OCI-M2 (cell line): ENCODE measurements at regions not wholly inside any gene's neighbourhood (a gene's known extent, or its start where the extent isn't known, plus 50 kb on each side); places are given as distances from the start of the nearest gene placed in this dataset.

Experiments
- DNase-seq: peaks from one replicate; lab custom pipeline; 2025; ENCODE audit not compliant: unreplicated experiment; lab: John Stamatoyannopoulos, UW

GRCh38 chr16:6946802-6947201 lies 385.8 kb upstream of the RBFOX1 start:
- no peak for DNase-seq

- no peak for DNase-seq
These were observed 386.5 kb upstream of the RBFOX1 start for GRCh38 chr16:6946106-6946505.

- DNase-seq: no peak
These were observed 391.7 kb upstream of the RBFOX1 start for GRCh38 chr16:6940968-6941367.

GRCh38 chr16:6937641-6938040 lies 395.0 kb upstream of the RBFOX1 start:
- no peak for DNase-seq

DNA sequence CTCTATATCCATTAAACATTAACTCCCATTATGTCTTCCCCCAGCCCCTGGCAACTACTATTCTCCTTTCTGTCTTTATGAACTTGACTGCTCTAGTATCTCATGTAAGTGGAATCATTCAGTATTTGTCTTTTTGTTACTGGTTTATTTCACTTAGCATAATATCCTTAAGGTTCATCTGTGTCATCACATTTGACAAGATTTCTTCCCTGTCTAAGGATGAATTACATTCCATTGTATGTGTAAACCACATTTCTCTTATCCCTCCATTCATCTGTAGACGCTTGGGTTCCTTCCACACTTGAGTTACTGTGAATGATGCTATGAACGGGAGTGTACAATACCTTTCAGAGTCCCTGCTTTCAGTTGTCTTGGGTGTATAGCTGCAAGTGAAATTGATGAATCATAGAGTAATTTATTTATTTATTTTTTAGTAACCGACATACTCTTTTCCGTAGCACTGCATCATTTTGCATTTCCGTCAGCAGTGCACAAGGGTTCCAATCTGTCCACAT lies 399.7 kb upstream of the RBFOX1 start:
- DNase-seq: no peak

DNA sequence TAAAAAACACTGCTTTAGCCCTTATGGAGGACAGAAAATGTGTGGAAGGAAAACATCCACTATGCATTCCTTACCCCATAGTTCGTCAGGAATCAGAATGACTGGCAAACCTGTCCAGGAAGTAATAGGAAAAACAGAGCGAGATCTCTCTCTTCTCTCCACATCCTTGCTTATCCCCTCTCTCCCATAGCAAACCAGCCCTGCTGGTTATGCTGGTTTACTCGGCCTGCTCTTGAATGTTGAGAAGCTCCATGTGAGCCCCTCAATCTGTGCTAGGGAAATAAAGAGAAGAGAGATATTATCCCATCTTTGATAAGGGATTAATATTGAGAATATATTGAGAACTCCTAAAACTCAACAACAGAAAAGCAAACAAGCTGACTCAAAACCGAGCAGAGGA lies 402.8 kb upstream of the RBFOX1 start:
- DNase-seq: no peak

- no peak for DNase-seq
These were observed 405.9 kb upstream of the RBFOX1 start for GRCh38 chr16:6926762-6927161.

DNA sequence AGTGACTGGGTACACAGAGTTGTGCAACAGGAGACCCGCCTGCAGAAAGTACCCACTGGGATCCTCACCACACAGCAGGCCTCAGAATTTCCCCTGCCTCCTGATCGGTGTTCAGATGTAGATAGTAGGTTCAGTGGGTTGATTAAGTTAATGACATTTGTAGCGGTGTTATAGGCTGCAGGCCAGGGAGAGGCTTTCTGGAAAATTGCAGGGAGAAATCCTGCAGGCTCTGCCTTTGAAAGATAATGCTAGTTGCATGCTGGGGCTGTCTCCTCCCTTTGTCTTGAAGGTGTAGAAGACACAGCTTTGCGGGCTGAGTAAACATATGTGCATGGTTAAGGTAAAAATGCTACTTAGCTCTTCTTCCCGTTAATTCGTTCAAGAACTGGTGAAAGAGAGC lies 406.3 kb upstream of the RBFOX1 start:
- no peak for DNase-seq

DNA sequence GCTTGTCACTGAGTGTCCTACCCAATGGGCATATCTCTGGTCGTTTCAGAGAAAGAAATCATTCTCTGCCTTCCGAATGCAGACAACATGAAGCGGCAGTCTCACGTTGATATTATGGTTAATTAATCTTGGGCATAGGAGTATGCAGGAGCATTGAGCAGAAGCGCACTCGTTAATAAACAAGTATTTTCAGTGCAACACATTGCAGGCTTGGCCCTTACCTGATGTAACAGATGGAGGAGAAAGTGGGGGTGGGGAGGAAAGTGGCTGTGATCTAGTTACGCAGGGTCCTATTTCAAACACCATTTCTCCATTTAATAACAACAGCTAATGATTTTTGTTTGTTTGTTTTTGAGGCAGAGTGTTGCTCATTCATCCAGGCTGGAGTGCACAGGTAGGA lies 414.0 kb upstream of the RBFOX1 start:
- DNase-seq: no peak

GRCh38 chr16:6916946-6917345 lies 415.7 kb upstream of the RBFOX1 start:
- no peak for DNase-seq

GRCh38 chr16:6913566-6913965 lies 419.1 kb upstream of the RBFOX1 start:
- no peak for DNase-seq

GRCh38 chr16:6910301-6910700 lies 422.3 kb upstream of the RBFOX1 start:
- no peak for DNase-seq

DNA sequence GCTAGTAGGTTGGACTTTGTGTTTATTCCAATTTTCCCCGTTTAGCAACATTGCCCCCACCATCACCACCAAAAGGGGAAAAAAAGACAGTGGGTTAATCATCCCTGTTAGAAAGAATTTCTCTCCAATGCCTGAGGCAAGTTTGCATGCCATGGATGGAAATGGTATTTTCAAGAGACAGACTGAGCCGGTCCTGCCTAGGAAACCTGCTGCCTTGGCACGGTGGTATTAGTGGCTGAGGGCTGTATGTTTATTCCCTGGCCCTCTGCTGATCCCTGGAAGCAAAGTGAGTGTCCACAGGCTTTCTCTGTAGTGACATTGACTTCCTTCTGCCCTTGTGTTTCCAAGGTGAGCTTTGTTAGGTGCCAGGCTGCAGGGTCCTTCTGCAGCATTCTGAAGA lies 427.0 kb upstream of the RBFOX1 start:
- DNase-seq: no peak

DNA sequence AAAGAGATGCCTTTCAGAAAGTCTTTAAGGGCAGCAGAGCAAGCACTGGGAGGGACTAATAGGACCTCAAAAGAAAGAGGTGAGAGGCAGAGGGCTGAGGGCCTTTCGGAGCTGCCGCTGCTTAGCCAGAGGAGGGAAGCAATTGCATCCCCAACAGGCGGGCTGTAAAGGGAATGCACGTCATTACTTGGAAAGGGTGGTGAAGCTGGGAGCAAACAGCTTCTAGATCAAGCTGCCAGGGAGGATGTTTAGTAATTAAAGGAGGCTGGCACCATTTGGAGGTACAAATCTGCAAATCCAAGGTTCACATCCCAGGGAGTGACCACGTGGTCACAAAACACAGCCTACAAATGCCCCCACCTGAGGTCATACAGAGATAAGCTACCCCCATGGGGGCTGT lies 429.0 kb upstream of the RBFOX1 start:
- no peak for DNase-seq

DNA sequence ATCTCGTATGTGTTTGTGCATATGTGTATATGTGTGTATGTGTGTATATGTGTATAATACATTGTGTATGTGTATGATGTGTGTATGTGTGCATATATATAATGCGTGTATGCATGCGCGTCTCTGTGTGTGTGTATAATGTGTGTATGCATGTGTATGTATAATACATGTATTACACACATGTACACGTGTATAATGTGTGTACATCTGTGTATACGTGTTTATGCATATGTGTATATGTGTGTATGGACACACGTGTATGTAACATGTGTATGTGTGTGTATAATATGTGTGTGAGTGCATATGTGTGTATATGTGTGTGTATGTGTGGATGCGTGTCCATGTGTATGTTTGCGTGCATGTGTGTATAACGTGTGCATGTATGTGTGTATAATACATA lies 433.7 kb upstream of the RBFOX1 start:
- no peak for DNase-seq

GRCh38 chr16:6897876-6898485 lies 434.7 kb upstream of the RBFOX1 start:
- no peak for DNase-seq

DNA sequence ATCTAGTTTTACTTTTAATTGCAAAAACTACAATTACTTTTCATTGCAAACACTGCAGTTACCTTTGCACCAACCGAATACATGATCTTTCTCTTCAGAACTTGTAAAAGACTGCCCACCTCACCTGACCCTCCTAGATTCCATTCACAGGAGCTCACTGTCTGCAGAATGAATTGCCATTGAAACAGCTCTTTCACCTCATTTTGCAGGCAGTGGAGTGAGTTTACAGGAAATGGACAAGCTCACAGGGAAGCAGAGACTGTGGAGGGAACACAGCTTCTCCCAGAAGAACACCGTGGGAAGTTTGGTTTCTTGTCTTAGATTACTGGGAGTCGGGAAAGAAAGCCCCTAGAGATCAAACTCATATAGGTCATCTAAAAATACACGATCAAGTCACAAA lies 439.7 kb upstream of the RBFOX1 start:
- DNase-seq: no peak

DNA sequence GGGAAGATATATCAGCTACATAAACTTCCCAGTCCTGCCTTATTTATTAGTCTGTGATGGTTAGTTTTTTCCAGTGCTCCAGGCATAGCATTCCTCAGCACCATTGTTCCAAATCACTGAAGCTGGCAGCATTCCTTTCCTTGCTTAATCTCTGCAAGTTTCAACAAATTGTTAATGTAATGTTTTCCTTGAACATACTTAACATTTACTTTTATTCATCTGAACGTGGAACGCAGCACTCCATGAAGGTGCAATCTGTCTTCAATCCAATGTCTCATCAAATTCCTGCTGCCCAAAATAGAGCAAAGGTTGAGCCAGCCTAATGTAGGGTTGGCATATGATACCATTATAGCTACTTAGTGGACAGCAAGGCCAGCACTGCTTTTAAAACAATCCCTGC lies 441.1 kb upstream of the RBFOX1 start:
- DNase-seq: no peak

GRCh38 chr16:6888531-6888930 lies 444.1 kb upstream of the RBFOX1 start:
- no peak for DNase-seq

DNA sequence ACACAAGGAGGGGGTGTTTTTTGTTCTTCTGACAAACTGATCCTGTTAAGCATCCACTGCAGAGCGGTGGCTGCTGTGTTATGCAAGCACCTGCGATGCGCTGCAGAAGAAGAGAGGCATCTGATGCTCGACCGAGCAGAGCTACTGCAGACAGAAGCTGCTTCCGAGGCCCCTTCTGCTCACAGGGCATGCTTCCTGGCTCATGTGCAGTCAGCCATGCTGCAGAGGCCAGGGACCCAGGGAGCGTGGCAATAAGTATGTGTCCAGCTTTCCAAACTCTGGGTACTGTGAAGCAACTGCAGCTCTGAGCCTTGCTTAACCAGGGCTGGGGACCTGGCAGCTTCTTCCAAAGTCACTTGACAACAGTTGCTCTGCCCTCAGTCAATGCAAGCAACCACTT lies 448.6 kb upstream of the RBFOX1 start:
- DNase-seq: no peak

DNA sequence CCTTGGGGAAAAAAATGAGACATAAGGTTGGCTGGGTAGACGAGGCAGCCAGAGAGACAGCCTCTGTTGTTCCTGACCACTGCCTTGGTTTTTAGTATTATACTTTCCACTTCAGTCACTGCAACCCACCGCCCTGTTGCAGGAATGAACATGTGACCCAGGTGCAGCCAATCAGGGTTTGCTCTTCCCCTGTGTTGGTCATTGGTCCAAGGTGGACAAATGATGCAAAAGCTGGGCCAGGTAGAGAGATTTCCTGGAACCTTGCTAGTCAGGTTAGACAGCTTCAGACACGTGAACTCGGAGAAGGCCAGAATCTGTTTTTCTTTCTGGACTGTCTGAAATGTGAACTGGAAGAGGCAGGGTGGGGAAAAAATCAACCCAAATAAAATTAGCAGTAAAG lies 452.4 kb upstream of the RBFOX1 start:
- DNase-seq: no peak

DNA sequence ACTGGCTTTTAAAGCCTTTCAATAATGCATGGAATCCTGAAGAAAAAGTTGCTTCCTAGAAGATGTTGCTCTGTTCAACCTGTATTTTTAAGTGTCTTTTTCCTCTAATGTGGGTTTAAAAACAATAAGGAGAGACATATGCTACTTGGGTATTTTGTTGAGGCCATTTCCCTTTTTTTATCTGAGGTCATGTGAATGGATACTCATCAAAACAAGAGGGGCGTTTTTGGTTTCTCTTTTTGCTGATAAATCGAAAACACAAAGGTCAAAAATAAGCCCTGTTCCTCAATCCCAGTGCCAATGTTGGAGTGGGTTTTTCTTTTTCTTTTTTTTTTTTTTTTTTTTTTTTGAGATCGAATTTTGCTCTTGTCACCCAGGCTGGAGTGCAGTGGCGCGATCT lies 468.0 kb upstream of the RBFOX1 start:
- DNase-seq: no peak

DNA sequence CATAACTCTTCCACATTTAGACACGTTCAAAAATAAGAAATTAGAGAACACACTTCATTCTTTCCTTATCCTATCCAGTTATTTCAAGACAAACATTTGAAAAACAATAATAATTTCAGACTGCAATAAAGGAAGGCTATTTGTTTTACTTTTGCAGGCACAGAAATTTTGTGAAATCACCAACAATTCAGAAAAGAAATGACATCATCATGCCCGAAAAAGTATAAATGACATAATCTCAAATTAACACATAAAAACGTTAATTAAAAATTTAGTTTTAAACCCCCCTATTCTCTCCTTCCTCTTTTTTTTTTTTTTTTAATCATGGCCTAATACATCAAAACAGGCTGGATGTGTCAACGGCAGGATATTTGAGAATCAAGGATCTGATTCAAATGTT lies 468.4 kb upstream of the RBFOX1 start:
- no peak for DNase-seq

DNA sequence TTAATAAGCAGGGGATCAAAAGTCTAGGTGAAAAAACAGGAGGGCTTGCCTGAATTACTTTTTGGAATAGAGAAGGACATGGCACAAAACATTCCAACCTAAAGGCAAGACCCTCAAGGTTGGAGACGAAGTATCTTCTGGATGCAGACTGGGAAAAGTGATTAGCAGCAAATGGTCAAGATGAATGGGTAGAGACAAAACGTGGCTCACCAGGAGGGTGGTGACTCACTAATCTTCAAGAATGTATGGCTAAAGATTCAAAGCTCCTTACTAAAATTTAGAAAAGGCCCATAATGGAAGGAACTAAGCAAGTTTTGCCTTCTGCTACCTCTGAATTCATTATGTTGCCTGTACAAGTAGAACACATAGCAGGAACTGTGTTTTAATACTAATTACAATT lies 469.5 kb upstream of the RBFOX1 start:
- no peak for DNase-seq
